ENCODE measurements at regions not wholly inside any gene's neighbourhood (a gene's known extent, or its start where the extent isn't known, plus 50 kb on each side); places are given as distances from the start of the nearest gene placed in this dataset.

GRCh38 chr5:63089147-63089546 lies 510.5 kb downstream of the LRRC70 start:
- TF ChIP-seq, protein P1, sequence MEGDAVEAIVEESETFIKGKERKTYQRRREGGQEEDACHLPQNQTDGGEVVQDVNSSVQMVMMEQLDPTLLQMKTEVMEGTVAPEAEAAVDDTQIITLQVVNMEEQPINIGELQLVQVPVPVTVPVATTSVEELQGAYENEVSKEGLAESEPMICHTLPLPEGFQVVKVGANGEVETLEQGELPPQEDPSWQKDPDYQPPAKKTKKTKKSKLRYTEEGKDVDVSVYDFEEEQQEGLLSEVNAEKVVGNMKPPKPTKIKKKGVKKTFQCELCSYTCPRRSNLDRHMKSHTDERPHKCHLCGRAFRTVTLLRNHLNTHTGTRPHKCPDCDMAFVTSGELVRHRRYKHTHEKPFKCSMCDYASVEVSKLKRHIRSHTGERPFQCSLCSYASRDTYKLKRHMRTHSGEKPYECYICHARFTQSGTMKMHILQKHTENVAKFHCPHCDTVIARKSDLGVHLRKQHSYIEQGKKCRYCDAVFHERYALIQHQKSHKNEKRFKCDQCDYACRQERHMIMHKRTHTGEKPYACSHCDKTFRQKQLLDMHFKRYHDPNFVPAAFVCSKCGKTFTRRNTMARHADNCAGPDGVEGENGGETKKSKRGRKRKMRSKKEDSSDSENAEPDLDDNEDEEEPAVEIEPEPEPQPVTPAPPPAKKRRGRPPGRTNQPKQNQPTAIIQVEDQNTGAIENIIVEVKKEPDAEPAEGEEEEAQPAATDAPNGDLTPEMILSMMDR (IDR thresholded peaks at IDR 0.05; ENCODE audit: low read depth, low read length), result no peak
- TF ChIP-seq EZH2phosphoT487 (IDR thresholded peaks at IDR 0.05; ENCODE audit: low read depth), result no peak
